Ectodermal cell (in vitro differentiated cells): ENCODE measurements at regions not wholly inside any gene's neighbourhood (a gene's known extent, or its start where the extent isn't known, plus 50 kb on each side); places are given as distances from the start of the nearest gene placed in this dataset.

Source experiments
- H3K27ac ChIP-seq: 2 replicates; pipeline ENCODE4 v1.7.0; 2013; ENCODE audit warnings: mild to moderate bottlenecking, low read depth, low read length; ENCODE audit not compliant: insufficient read depth, poor library complexity, severe bottlenecking
- H3K27me3 ChIP-seq: 2 replicates; pipeline ENCODE4 v1.7.0; 2013; ENCODE audit warnings: mild to moderate bottlenecking, low read length; ENCODE audit not compliant: insufficient read depth, control insufficient read depth, poor library complexity, severe bottlenecking
- H3K36me3 ChIP-seq: one replicate; pipeline ENCODE4 v1.7.0; 2013; ENCODE audit warnings: low read length; ENCODE audit not compliant: control insufficient read depth, insufficient read depth
- H3K4me1 ChIP-seq: one replicate; pipeline ENCODE4 v1.7.0; 2013; ENCODE audit warnings: low read length; ENCODE audit not compliant: control insufficient read depth, insufficient read depth
- H3K4me3 ChIP-seq: 2 replicates; pipeline ENCODE4 v1.7.0; 2013; ENCODE audit warnings: low read depth, low read length, control low read depth; ENCODE audit not compliant: insufficient read depth
- H3K9me3 ChIP-seq: 2 replicates; pipeline ENCODE4 v1.7.0; 2013; ENCODE audit warnings: mild to moderate bottlenecking, low read length, moderate library complexity; ENCODE audit not compliant: control insufficient read depth
- WGBS, 2 experiments: methylation state at CpG; one replicate each; pipeline ENCODE4 v1.1.7; 2013; ENCODE audit warnings: missing lambda C conversion rate in 2 of 2; 5-methylcytosine and 5-hydroxymethylcytosine counted together

- Histone ChIP-seq H3K4me1 (no peaks in the 10 kb centered on the region), H3K36me3 (no peaks in the 10 kb centered on the region), H3K27ac (no peak overlapping the region), H3K9me3 (no peaks in the 10 kb centered on the region), H3K4me3 (no peak overlapping the region), H3K27me3 (no peaks in the 10 kb centered on the region)
- WGBS, 2 experiments, result 95 to 100% methylated on average over 1 of the region's 2 CpGs
Measured at GRCh38 chr3:21310161-21310560, 440.8 kb downstream of the ZNF385D start.

GRCh38 chr3:21297304-21297703, 453.7 kb downstream of the ZNF385D start:
- Histone ChIP-seq H3K9me3 (no peaks in the 10 kb centered on the region), H3K4me1 (no peaks in the 10 kb centered on the region), H3K4me3 (no peak overlapping the region), H3K27ac (no peak overlapping the region), H3K27me3 (no peaks in the 10 kb centered on the region), H3K36me3 (no peaks in the 10 kb centered on the region)
- 75 to 81% methylated on average over 1 of the region's 1 CpG for WGBS, 2 experiments

DNA sequence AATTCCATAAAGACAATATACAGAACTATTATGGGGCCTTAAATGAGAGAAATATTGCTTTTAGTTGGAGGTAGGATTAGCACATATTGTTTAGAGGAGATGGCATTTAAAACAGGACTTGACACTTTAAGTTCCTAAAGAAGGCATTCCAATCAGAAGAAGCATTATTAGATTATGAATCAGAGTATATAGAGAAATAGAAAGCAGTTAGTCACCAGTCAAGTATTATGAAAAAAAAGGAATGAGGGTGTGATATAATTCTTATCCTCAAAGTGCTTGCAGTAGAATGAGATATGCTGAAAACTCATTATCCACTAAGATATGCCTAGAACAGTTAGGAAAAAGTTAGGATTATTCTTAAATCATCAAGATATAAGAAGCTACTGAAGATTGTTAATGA, 456.2 kb downstream of the ZNF385D start:
- Histone ChIP-seq H3K27me3 (no peaks in the 10 kb centered on the region), H3K4me3 (no peak overlapping the region), H3K27ac (no peak overlapping the region), H3K4me1 (no peaks in the 10 kb centered on the region), H3K36me3 (no peaks in the 10 kb centered on the region), H3K9me3 (no peaks in the 10 kb centered on the region)

DNA sequence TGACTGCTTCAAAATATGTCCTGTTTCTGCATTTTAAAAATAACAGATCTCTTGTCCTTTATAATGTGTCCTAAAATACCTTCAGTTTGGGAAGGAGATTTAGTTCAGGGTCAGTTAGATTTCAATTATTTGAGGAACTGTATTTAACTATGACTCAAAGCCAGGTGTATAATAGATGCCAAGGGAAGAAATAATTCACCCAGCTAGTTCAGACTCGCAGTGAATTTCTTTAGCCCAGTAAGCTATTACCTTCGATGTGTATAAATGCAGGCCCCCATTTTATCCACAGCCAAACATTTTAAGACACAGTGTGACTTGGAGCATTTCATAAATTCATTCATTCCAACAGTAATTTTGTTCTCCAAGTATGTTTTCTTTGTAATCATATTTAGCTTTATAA, 458.0 kb downstream of the ZNF385D start:
- Histone ChIP-seq H3K4me3 (no peak overlapping the region), H3K4me1 (no peaks in the 10 kb centered on the region), H3K36me3 (no peaks in the 10 kb centered on the region), H3K9me3 (no peaks in the 10 kb centered on the region), H3K27me3 (no peaks in the 10 kb centered on the region), H3K27ac (no peak overlapping the region)
- 94 to 99% methylated on average over 2 of the region's 2 CpGs for WGBS, 2 experiments

- no peaks in the 10 kb centered on the region for H3K27me3 ChIP-seq
- no peaks in the 10 kb centered on the region for H3K9me3 ChIP-seq
- H3K36me3 ChIP-seq, result no peaks in the 10 kb centered on the region
- WGBS, 2 experiments, result no CpG with 5 or more reads among the region's 1 CpG
- no peaks in the 10 kb centered on the region for H3K4me1 ChIP-seq
- no peak overlapping the region for H3K27ac ChIP-seq
- no peak overlapping the region for H3K4me3 ChIP-seq
Measured at GRCh38 chr3:21290557-21290956, 460.5 kb downstream of the ZNF385D start.

DNA sequence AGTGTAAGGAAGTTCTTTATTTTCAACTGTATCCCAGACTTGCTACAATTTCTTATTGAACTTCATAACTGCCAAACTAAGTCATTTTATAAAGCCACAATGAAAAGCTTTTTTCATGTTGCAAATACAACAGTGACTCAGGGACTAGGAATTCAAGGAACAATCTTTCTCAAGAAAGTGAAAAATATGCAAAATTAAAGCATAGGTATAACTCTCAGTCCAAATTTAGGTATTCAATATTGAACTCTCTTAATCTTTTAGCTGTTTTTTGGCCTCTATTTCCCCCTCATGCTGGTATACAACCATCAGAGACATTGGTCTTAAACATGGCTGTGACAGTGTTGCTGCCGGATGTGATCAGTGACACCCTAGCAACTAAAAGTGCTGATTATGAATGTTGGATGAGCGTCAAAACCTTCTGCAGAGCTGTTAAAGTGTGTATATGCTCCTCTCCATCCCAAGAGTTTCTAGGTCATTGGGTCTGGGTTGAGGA, 476.9 kb downstream of the ZNF385D start:
- Histone ChIP-seq H3K4me3 (no peak overlapping the region), H3K27ac (no peak overlapping the region)
- 100% methylated on average over 1 to 2 of the region's 2 CpGs for WGBS, 2 experiments

GRCh38 chr3:21273259-21274025, 477.6 kb downstream of the ZNF385D start:
- Histone ChIP-seq H3K4me3 (no peak overlapping the region), H3K9me3 (no peaks in the 10 kb centered on the region), H3K27me3 (no peaks in the 10 kb centered on the region), H3K36me3 (no peaks in the 10 kb centered on the region), H3K4me1 (no peaks in the 10 kb centered on the region), H3K27ac (no peak overlapping the region)
- 92 to 99% methylated on average over 4 of the region's 4 CpGs for WGBS, 2 experiments

More for the DNA sequence above, 476.9 kb downstream of the ZNF385D start:
- Histone ChIP-seq H3K4me1 (no peaks in the 10 kb centered on the region), H3K27me3 (no peaks in the 10 kb centered on the region), H3K36me3 (no peaks in the 10 kb centered on the region), H3K9me3 (no peaks in the 10 kb centered on the region)

GRCh38 chr3:21271606-21272016, 479.4 kb downstream of the ZNF385D start:
- no peaks in the 10 kb centered on the region for H3K36me3 ChIP-seq
- WGBS, 2 experiments, result 96% methylated on average over 19 of the region's 19 CpGs

DNA sequence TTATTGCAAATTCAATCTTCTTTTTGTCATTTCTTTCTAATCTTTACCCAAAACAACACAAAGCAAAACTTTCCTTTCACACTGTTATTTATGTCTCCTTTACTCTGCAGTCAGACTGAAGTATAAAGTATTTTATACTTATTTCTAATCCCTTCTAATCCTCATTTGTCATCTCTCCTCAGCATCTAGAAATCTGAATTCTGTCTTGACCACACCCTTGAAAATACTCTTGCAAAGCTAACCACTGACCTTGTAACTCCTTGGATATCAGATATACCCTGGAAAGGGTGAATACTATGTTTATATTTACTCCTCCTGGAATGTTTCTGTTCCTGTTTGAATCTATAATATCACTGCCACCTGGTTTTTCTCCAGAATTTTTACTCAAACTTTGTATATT, 481.1 kb downstream of the ZNF385D start:
- Histone ChIP-seq H3K9me3 (no peaks in the 10 kb centered on the region), H3K4me3 (no peak overlapping the region), H3K36me3 (no peaks in the 10 kb centered on the region), H3K27me3 (no peaks in the 10 kb centered on the region), H3K27ac (no peak overlapping the region), H3K4me1 (no peaks in the 10 kb centered on the region)

More at GRCh38 chr3:21271606-21272016, 479.4 kb downstream of the ZNF385D start:
- Histone ChIP-seq H3K4me3 (no peak overlapping the region), H3K4me1 (no peaks in the 10 kb centered on the region), H3K27ac (no peak overlapping the region), H3K9me3 (no peaks in the 10 kb centered on the region), H3K27me3 (no peaks in the 10 kb centered on the region)

- Histone ChIP-seq H3K9me3 (no peaks in the 10 kb centered on the region), H3K4me3 (no peak overlapping the region), H3K4me1 (no peaks in the 10 kb centered on the region), H3K27ac (no peak overlapping the region), H3K36me3 (no peaks in the 10 kb centered on the region), H3K27me3 (no peaks in the 10 kb centered on the region)
- 90% methylated on average over 5 of the region's 5 CpGs for WGBS, 2 experiments
Measured at GRCh38 chr3:21260507-21260906, 490.5 kb downstream of the ZNF385D start.
